ENCODE measurements at regions not wholly inside any gene's neighbourhood (a gene's known extent, or its start where the extent isn't known, plus 50 kb on each side); places are given as distances from the start of the nearest gene placed in this dataset.

- TF ChIP-seq, protein P1, sequence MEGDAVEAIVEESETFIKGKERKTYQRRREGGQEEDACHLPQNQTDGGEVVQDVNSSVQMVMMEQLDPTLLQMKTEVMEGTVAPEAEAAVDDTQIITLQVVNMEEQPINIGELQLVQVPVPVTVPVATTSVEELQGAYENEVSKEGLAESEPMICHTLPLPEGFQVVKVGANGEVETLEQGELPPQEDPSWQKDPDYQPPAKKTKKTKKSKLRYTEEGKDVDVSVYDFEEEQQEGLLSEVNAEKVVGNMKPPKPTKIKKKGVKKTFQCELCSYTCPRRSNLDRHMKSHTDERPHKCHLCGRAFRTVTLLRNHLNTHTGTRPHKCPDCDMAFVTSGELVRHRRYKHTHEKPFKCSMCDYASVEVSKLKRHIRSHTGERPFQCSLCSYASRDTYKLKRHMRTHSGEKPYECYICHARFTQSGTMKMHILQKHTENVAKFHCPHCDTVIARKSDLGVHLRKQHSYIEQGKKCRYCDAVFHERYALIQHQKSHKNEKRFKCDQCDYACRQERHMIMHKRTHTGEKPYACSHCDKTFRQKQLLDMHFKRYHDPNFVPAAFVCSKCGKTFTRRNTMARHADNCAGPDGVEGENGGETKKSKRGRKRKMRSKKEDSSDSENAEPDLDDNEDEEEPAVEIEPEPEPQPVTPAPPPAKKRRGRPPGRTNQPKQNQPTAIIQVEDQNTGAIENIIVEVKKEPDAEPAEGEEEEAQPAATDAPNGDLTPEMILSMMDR (IDR thresholded peaks at IDR 0.05; ENCODE audit: low read depth, low read length), result no peak
These were observed 684.6 kb downstream of the ARAP2 start for GRCh38 chr4:35559559-35560365.

GRCh38 chr4:35562861-35563260, 681.5 kb downstream of the ARAP2 start:
- TF ChIP-seq, protein P1 (IDR thresholded peaks at IDR 0.05; ENCODE audit: low read depth, low read length), result no peak
- DNase-seq (ENCODE audit: extremely low read depth, low read depth), result no peak

More at GRCh38 chr4:35559559-35560365, 684.6 kb downstream of the ARAP2 start:
- DNase-seq (ENCODE audit: extremely low read depth, low read depth), result no peak

DNA sequence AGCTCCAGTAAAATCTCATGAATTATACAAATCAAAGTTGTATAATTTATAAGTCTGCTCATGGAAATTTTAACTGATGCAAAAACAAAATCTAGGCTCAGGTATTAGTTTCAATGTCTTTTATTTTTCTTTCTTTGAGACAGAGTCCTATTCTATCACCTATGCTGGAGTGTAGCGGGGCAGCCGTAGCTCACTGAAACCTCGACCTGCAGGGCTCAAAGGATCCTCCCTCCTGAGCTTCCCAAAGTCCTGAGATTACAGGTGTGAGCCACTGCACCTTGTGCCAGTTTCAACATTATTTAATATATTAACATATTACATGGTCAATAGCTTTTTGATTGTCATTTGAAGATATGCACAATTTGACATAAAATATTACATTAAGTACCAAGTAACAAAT, 678.7 kb downstream of the ARAP2 start:
- TF ChIP-seq, protein P1 (IDR thresholded peaks at IDR 0.05; ENCODE audit: low read depth, low read length), result no peak
- no peak for DNase-seq (ENCODE audit: extremely low read depth, low read depth)

DNA sequence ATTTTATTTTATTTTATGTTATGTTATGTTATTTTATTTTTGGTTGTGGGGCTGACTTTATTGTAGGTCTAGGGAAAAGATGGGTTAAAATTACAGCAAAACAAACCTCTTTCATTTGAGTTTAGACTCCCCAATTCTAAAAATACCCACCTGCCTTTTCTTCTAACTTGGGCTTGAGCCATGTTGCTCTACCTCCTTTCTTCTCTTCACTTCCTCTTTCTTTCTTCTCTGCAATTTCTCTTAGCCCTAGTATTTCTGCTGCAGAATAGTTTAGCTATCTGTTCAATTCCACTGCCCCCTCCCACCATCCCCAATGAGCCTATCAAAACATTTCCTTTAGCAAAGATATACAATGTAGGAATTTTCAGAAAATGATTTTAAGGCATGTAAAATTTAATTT, 653.3 kb downstream of the ARAP2 start:
- TF ChIP-seq, protein P1 (IDR thresholded peaks at IDR 0.05; ENCODE audit: low read depth, low read length), result no peak
- DNase-seq (ENCODE audit: extremely low read depth, low read depth), result no peak

DNA sequence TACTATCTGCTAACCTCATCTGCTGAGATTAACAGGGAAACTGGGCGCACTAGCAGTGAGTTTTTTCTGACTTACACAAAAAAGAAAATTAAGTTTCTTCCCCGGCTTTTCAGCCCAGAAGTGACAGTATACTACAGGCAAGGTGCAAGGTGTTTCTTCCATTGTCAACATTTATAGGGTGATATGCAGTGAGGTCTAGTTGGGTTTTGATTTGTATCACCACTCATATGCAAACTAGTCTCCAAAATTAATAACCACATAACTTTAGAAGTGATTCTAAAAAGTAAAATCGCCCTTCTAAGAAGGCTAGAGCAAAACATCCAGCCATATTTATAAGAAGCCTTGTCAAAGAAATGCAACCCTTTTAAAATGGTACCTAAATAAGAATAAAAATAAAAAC, 640.1 kb downstream of the ARAP2 start:
- TF ChIP-seq, protein P1 (IDR thresholded peaks at IDR 0.05; ENCODE audit: low read depth, low read length), result no peak
- no peak for DNase-seq (ENCODE audit: extremely low read depth, low read depth)

DNA sequence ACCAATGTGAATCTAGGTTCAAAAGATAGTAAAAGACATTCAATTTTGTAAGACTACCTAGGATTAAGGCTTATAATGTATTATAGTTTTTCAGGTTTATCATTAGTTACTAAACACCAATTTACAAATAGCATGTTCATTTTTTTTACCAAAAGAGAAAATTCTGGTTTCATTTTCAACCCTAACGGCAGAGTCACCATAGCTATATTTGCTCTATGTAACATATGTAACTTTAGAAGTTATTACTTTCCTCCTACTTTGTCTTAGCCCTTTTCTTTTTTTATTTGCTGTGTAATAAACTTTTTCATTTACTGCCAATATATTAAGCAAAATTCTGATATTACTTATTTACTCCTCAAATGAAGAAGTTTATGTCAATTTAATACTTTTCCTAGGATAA, 639.6 kb downstream of the ARAP2 start:
- TF ChIP-seq, protein P1 (IDR thresholded peaks at IDR 0.05; ENCODE audit: low read depth, low read length), result no peak
- no peak for DNase-seq (ENCODE audit: extremely low read depth, low read depth)

DNA sequence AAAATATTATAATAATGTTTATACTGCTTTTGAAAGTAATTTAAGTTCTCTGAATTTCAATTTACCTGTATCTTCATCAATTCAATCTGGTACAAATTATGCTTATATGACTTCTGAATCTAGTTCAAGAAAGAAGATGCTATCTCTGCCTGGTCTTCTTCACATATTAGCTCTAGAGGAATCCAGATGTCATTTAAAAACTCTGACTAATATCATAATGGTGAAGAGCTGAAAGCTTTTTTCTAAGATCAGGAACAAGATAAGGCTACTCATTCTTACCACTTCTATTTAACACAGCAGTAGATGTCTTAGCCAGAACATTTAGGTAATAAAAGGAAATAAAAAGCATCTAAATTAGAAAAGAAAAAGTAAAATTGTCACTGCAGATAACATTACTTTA, 636.1 kb downstream of the ARAP2 start:
- DNase-seq (ENCODE audit: extremely low read depth, low read depth), result no peak
- TF ChIP-seq, protein P1 (IDR thresholded peaks at IDR 0.05; ENCODE audit: low read depth, low read length), result no peak
